Spleen (tissue), 7 donors: ENCODE measurements at regions not wholly inside any gene's neighbourhood (a gene's known extent, or its start where the extent isn't known, plus 50 kb on each side); places are given as distances from the start of the nearest gene placed in this dataset.

Experiments used
- POLR2A ChIP-seq, 3 donors: fragments of 450-650 bp; IDR thresholded peaks; one replicate each; pipeline ENCODE4 v1.5.1; 2017; ENCODE audit warnings: antibody characterized with exemption in 3 of 3, mild to moderate bottlenecking in 1 of 3
- POLR2AphosphoS5 ChIP-seq, 3 donors: sonication (generic); formaldehyde crosslinking; IDR thresholded peaks; one replicate each; pipeline ENCODE4 v1.5.1; 2017; ENCODE audit warnings: antibody characterized with exemption in 3 of 3
- TF ChIP-seq, protein P1 (sequence below), 11 experiments: fragments of 200-600 bp in 7 of 11; fragments of 450-650 bp in 4 of 11; sonication (generic) in 4 of 11; IDR thresholded peaks in 8 of 11; conservative IDR thresholded peaks in 3 of 11; 1 replicate in 7 of 11; 2 replicates in 4 of 11; pipeline versions ENCODE4 v1.4.0 to v1.8.0; 2016 to 2021; ENCODE audit warnings: antibody characterized with exemption in 11 of 11, inconsistent platforms in 4 of 11, mild to moderate bottlenecking in 1 of 11
- donor health status: DM: no; HTN: no; CAD: no; lungs with moderate emphysema.
- donor health status: DM: no; HTN: no; CAD: no.
- donor health status: DM: no; HTN: no; CAD: no.

DNA sequence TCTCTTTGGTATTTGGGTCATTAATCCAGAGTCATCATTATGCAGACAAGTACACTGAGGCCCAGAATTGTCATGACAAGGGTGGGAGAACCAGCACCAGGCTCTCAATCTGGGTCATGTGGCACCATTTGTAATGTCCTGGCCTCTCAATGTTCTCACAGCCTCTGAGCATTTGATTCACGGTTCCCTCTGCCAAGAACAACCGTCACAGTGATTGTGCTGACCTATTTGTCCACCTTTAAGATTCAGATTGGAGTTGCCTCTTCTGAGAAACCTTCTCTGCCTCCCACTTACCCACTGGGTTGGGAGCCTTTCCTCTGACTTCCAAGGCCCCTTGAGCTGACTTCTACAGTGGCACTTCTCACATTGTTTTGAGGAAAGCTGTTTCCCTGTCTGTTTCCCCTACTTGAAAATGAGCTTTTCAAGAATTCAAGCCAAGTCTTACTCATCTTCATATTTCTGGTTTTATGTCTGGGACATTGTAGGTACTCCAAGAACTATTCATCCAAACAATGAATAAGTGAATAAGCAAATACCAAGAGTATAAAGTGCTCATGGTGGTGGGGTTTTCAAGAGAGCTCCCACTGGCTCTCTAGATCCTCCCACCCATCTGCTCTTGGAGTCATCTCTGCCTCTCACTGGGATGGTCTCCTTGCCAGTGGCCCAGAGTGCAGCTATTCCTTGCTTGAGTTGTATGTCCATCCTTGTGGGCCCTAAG is 126.4 kb upstream of the E2F8 start:
- no peak for TF ChIP-seq POLR2A (IDR thresholded peaks at IDR 0.05)
- TF ChIP-seq, protein P1, sequence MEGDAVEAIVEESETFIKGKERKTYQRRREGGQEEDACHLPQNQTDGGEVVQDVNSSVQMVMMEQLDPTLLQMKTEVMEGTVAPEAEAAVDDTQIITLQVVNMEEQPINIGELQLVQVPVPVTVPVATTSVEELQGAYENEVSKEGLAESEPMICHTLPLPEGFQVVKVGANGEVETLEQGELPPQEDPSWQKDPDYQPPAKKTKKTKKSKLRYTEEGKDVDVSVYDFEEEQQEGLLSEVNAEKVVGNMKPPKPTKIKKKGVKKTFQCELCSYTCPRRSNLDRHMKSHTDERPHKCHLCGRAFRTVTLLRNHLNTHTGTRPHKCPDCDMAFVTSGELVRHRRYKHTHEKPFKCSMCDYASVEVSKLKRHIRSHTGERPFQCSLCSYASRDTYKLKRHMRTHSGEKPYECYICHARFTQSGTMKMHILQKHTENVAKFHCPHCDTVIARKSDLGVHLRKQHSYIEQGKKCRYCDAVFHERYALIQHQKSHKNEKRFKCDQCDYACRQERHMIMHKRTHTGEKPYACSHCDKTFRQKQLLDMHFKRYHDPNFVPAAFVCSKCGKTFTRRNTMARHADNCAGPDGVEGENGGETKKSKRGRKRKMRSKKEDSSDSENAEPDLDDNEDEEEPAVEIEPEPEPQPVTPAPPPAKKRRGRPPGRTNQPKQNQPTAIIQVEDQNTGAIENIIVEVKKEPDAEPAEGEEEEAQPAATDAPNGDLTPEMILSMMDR (IDR thresholded peaks at IDR 0.05 in 8 of 11, conservative IDR thresholded peaks at IDR 0.05 in 3 of 11), result no peak
- TF ChIP-seq POLR2AphosphoS5 (IDR thresholded peaks at IDR 0.05), result no peak
